ENCODE measurements at regions not wholly inside any gene's neighbourhood (a gene's known extent, or its start where the extent isn't known, plus 50 kb on each side); places are given as distances from the start of the nearest gene placed in this dataset.
"Not testable (repeated sequence)": the region's sequence is repeated elsewhere in the genome, so short reads cannot be mapped to it uniquely, and the experiment has no call there.

- Histone ChIP-seq H3K9me3 (ENCODE audit: control insufficient read depth, insufficient read depth, low read length) (no peaks in the 10 kb centered on the region), H3K36me3 (ENCODE audit: insufficient read depth, low read length) (no peaks in the 10 kb centered on the region; the same call in 1 of the 2 replicates), H3K9ac (ENCODE audit: low read depth, low read length) (no peak overlapping the region), H3K4me1 (ENCODE audit: insufficient read depth, low read length) (no peaks in the 10 kb centered on the region)
Observed at GRCh38 chrX:113274345-113274744, 433.7 kb upstream of the AMOT start.

GRCh38 chrX:113269203-113269602 lies 428.6 kb upstream of the AMOT start:
- Histone ChIP-seq H3K36me3 (ENCODE audit: insufficient read depth, low read length) (no peaks in the 10 kb centered on the region; the same call in 1 of the 2 replicates), H3K4me1 (ENCODE audit: insufficient read depth, low read length) (no peaks in the 10 kb centered on the region), H3K9ac (ENCODE audit: low read depth, low read length) (no peak overlapping the region), H3K9me3 (ENCODE audit: control insufficient read depth, insufficient read depth, low read length) (no peaks in the 10 kb centered on the region)

GRCh38 chrX:113260474-113260873 lies 419.8 kb upstream of the AMOT start:
- no peak overlapping the region for H3K9ac ChIP-seq (ENCODE audit: low read depth, low read length)
- no peaks in the 10 kb centered on the region for H3K4me1 ChIP-seq (ENCODE audit: insufficient read depth, low read length)
- H3K9me3 ChIP-seq (ENCODE audit: control insufficient read depth, insufficient read depth, low read length) = no peaks in the 10 kb centered on the region; the same call in none of the 2 replicates
- H3K36me3 ChIP-seq (ENCODE audit: insufficient read depth, low read length) = peaks cover 3% of the 10 kb centered on the region; the same call in 1 of the 2 replicates

- no peaks in the 10 kb centered on the region for H3K4me1 ChIP-seq (ENCODE audit: insufficient read depth, low read length)
- peaks cover 5% of the 10 kb centered on the region; the same call in 1 of the 2 replicates for H3K9me3 ChIP-seq (ENCODE audit: control insufficient read depth, insufficient read depth, low read length)
- H3K9ac ChIP-seq (ENCODE audit: low read depth, low read length) = no peak overlapping the region
- no peaks in the 10 kb centered on the region for H3K36me3 ChIP-seq (ENCODE audit: insufficient read depth, low read length)
Observed at GRCh38 chrX:113222305-113222704, 381.7 kb upstream of the AMOT start.

- Histone ChIP-seq H3K9ac (ENCODE audit: low read depth, low read length) (no peak overlapping the region), H3K36me3 (ENCODE audit: insufficient read depth, low read length) (peaks cover 13% of the 10 kb centered on the region), H3K9me3 (ENCODE audit: control insufficient read depth, insufficient read depth, low read length) (peaks cover 9% of the 10 kb centered on the region), H3K4me1 (ENCODE audit: insufficient read depth, low read length) (no peaks in the 10 kb centered on the region)
Observed at GRCh38 chrX:113212052-113212451, 371.4 kb upstream of the AMOT start.

- Histone ChIP-seq H3K9ac (ENCODE audit: low read depth, low read length) (no peak overlapping the region), H3K36me3 (ENCODE audit: insufficient read depth, low read length) (no peaks in the 10 kb centered on the region), H3K9me3 (ENCODE audit: control insufficient read depth, insufficient read depth, low read length) (peaks cover 3% of the 10 kb centered on the region; the same call in 1 of the 2 replicates), H3K4me1 (ENCODE audit: insufficient read depth, low read length) (no peaks in the 10 kb centered on the region)
Observed at GRCh38 chrX:113202601-113203000, 362.0 kb upstream of the AMOT start.

- Histone ChIP-seq H3K9ac (ENCODE audit: low read depth, low read length) (no peak overlapping the region), H3K36me3 (ENCODE audit: insufficient read depth, low read length) (no peaks in the 10 kb centered on the region)
Observed at GRCh38 chrX:113195949-113196348, 355.3 kb upstream of the AMOT start.

GRCh38 chrX:113192418-113192817 lies 351.8 kb upstream of the AMOT start:
- H3K4me1 ChIP-seq (ENCODE audit: insufficient read depth, low read length) = no peaks in the 10 kb centered on the region
- peaks cover 3% of the 10 kb centered on the region; the same call in 1 of the 2 replicates for H3K9me3 ChIP-seq (ENCODE audit: control insufficient read depth, insufficient read depth, low read length)

More at GRCh38 chrX:113195949-113196348, 355.3 kb upstream of the AMOT start:
- H3K9me3 ChIP-seq (ENCODE audit: control insufficient read depth, insufficient read depth, low read length) = peaks cover 3% of the 10 kb centered on the region; the same call in 1 of the 2 replicates
- no peaks in the 10 kb centered on the region for H3K4me1 ChIP-seq (ENCODE audit: insufficient read depth, low read length)

GRCh38 chrX:113157496-113157895 lies 316.9 kb upstream of the AMOT start:
- Histone ChIP-seq H3K9me3 (ENCODE audit: control insufficient read depth, insufficient read depth, low read length) (peaks cover 19% of the 10 kb centered on the region), H3K4me1 (ENCODE audit: insufficient read depth, low read length) (no peaks in the 10 kb centered on the region), H3K9ac (ENCODE audit: low read depth, low read length) (no peak overlapping the region), H3K36me3 (ENCODE audit: insufficient read depth, low read length) (no peaks in the 10 kb centered on the region)

More at GRCh38 chrX:113192418-113192817, 351.8 kb upstream of the AMOT start:
- Histone ChIP-seq H3K36me3 (ENCODE audit: insufficient read depth, low read length) (no peaks in the 10 kb centered on the region; the same call in 1 of the 2 replicates), H3K9ac (ENCODE audit: low read depth, low read length) (no peak overlapping the region)

GRCh38 chrX:113154315-113154714 lies 313.7 kb upstream of the AMOT start:
- not testable (repeated sequence) for H3K36me3 ChIP-seq (ENCODE audit: insufficient read depth, low read length); H3K4me1 ChIP-seq (ENCODE audit: insufficient read depth, low read length); H3K9ac ChIP-seq (ENCODE audit: low read depth, low read length)
- H3K9me3 ChIP-seq (ENCODE audit: control insufficient read depth, insufficient read depth, low read length) = peaks cover 23% of the 10 kb centered on the region

GRCh38 chrX:113136836-113137235 lies 296.2 kb upstream of the AMOT start:
- Histone ChIP-seq H3K9ac (ENCODE audit: low read depth, low read length) (no peak overlapping the region), H3K9me3 (ENCODE audit: control insufficient read depth, insufficient read depth, low read length) (peaks cover 12% of the 10 kb centered on the region; the same call in 1 of the 2 replicates), H3K36me3 (ENCODE audit: insufficient read depth, low read length) (no peaks in the 10 kb centered on the region), H3K4me1 (ENCODE audit: insufficient read depth, low read length) (peaks cover 8% of the 10 kb centered on the region; the same call in 1 of the 2 replicates)

GRCh38 chrX:113133316-113133715 lies 292.7 kb upstream of the AMOT start:
- Histone ChIP-seq H3K4me1 (ENCODE audit: insufficient read depth, low read length) (peaks cover 22% of the 10 kb centered on the region), H3K9ac (ENCODE audit: low read depth, low read length) (no peak overlapping the region)

GRCh38 chrX:113124693-113125092 lies 284.1 kb upstream of the AMOT start:
- no peaks in the 10 kb centered on the region for H3K36me3 ChIP-seq (ENCODE audit: insufficient read depth, low read length)
- H3K9me3 ChIP-seq (ENCODE audit: control insufficient read depth, insufficient read depth, low read length) = no peaks in the 10 kb centered on the region; the same call in 1 of the 2 replicates
- peaks cover 22% of the 10 kb centered on the region for H3K4me1 ChIP-seq (ENCODE audit: insufficient read depth, low read length)
- H3K9ac ChIP-seq (ENCODE audit: low read depth, low read length) = no peak overlapping the region

More at GRCh38 chrX:113133316-113133715, 292.7 kb upstream of the AMOT start:
- Histone ChIP-seq H3K9me3 (ENCODE audit: control insufficient read depth, insufficient read depth, low read length) (peaks cover 9% of the 10 kb centered on the region; the same call in 1 of the 2 replicates), H3K36me3 (ENCODE audit: insufficient read depth, low read length) (no peaks in the 10 kb centered on the region)

- H3K4me1 ChIP-seq (ENCODE audit: insufficient read depth, low read length) = peaks cover 3% of the 10 kb centered on the region; the same call in 1 of the 2 replicates
- H3K36me3 ChIP-seq (ENCODE audit: insufficient read depth, low read length) = no peaks in the 10 kb centered on the region
- H3K9ac ChIP-seq (ENCODE audit: low read depth, low read length) = no peak overlapping the region
- H3K9me3 ChIP-seq (ENCODE audit: control insufficient read depth, insufficient read depth, low read length) = no peaks in the 10 kb centered on the region
Observed at GRCh38 chrX:113075521-113075920, 234.9 kb upstream of the AMOT start.

- no peaks in the 10 kb centered on the region for H3K4me1 ChIP-seq (ENCODE audit: insufficient read depth, low read length)
- H3K9me3 ChIP-seq (ENCODE audit: control insufficient read depth, insufficient read depth, low read length) = peaks cover 5% of the 10 kb centered on the region; the same call in 1 of the 2 replicates
- no peaks in the 10 kb centered on the region for H3K36me3 ChIP-seq (ENCODE audit: insufficient read depth, low read length)
- H3K9ac ChIP-seq (ENCODE audit: low read depth, low read length) = no peak overlapping the region
Observed at GRCh38 chrX:113059714-113060113, 219.1 kb upstream of the AMOT start.

All from ES-I3 (cell line).